Stimulated activated CD8-positive, alpha-beta memory T cell treated with anti-CD3 and anti-CD28 coated beads, Interleukin-2, amount 100 ng/mL, for 48 hours (primary cell): ENCODE measurements at regions not wholly inside any gene's neighbourhood (a gene's known extent, or its start where the extent isn't known, plus 50 kb on each side); places are given as distances from the start of the nearest gene placed in this dataset.

Experiments
- DNase-seq, 2 donors: peaks; one replicate each; pipeline ENCODE4 v3.0.0-alpha.2; 2020; ENCODE audit warnings: low read depth in 2 of 2

- DNase-seq, result no peak
These were observed 88.7 kb upstream of the FAM169A start for GRCh38 chr5:74954919-74955318.

- DNase-seq, result no peak
These were observed 87.9 kb upstream of the FAM169A start for GRCh38 chr5:74953937-74954720.

GRCh38 chr5:74953554-74953936 lies 87.4 kb upstream of the FAM169A start:
- DNase-seq, result no peak

- DNase-seq, result no peak
These were observed 86.2 kb upstream of the FAM169A start for GRCh38 chr5:74952406-74952805.

- DNase-seq, result no peak
These were observed 85.7 kb upstream of the FAM169A start for GRCh38 chr5:74951865-74952264.

- DNase-seq, result no peak
These were observed 84.8 kb upstream of the FAM169A start for GRCh38 chr5:74950836-74951515.

- no peak for DNase-seq
These were observed 83.8 kb upstream of the FAM169A start for GRCh38 chr5:74949976-74950375.

- DNase-seq, result no peak
These were observed 81.9 kb upstream of the FAM169A start for GRCh38 chr5:74948031-74948546.

GRCh38 chr5:74946471-74946870 lies 80.3 kb upstream of the FAM169A start:
- DNase-seq, result no peak

GRCh38 chr5:74945561-74946165 lies 79.5 kb upstream of the FAM169A start:
- peak; percentile 14 to 26 for DNase-seq

- DNase-seq, result no peak
These were observed 77.7 kb upstream of the FAM169A start for GRCh38 chr5:74943905-74944304.

GRCh38 chr5:74942622-74943286 lies 76.6 kb upstream of the FAM169A start:
- DNase-seq, result no peak

GRCh38 chr5:74940782-74941353 lies 74.7 kb upstream of the FAM169A start:
- DNase-seq, result no peak

GRCh38 chr5:74938250-74938933 lies 72.2 kb upstream of the FAM169A start:
- no peak for DNase-seq

- DNase-seq, result no peak
These were observed 69.5 kb upstream of the FAM169A start for GRCh38 chr5:74935752-74936091.

- DNase-seq, result peak in 1 of 2 donors; percentile 3
These were observed 69.0 kb upstream of the FAM169A start for GRCh38 chr5:74934949-74935751.

GRCh38 chr5:74927336-74927735 lies 61.1 kb upstream of the FAM169A start:
- no peak for DNase-seq

- no peak for DNase-seq
These were observed 53.3 kb upstream of the FAM169A start for GRCh38 chr5:74919487-74919886.

- DNase-seq, result no peak
These were observed 52.9 kb upstream of the FAM169A start for GRCh38 chr5:74919041-74919440.

GRCh38 chr5:74918232-74918669 lies 52.1 kb upstream of the FAM169A start:
- no peak for DNase-seq
